Lung (tissue), 11 donors: ENCODE measurements at regions not wholly inside any gene's neighbourhood (a gene's known extent, or its start where the extent isn't known, plus 50 kb on each side); places are given as distances from the start of the nearest gene placed in this dataset.

Experiments used
- ATAC-seq: fragments of 200-7000 bp; cut with Tn5 transposase; one replicate; pipeline ENCODE4 v1.9.1; 2020; ENCODE audit warnings: moderate number of reproducible peaks; ENCODE audit not compliant: insufficient read depth, low FRiP score
- DNase-seq, 3 donors: peaks; one replicate each; pipeline ENCODE4 v3.0.0-alpha.2; 2013 to 2017
- H3K27ac ChIP-seq, 2 donors: one replicate each; pipeline ENCODE4 v1.5.1; 2013; ENCODE audit warnings: mild to moderate bottlenecking in 2 of 2, moderate library complexity in 2 of 2, control low read depth in 1 of 2, inconsistent platforms in 1 of 2, low read depth in 1 of 2, low read length in 1 of 2
- H3K27me3 ChIP-seq, 3 donors: one replicate each; pipeline ENCODE4 v1.5.1; 2013; ENCODE audit warnings: low read length in 2 of 3; ENCODE audit not compliant: control insufficient read depth in 3 of 3, insufficient read depth in 3 of 3
- H3K36me3 ChIP-seq, 4 donors: one replicate each; pipeline ENCODE4 v1.5.1; 2013; ENCODE audit warnings: low read length in 4 of 4, mild to moderate bottlenecking in 1 of 4, moderate library complexity in 1 of 4; ENCODE audit not compliant: control insufficient read depth in 4 of 4, insufficient read depth in 4 of 4
- H3K4me1 ChIP-seq, 5 donors: one replicate each; pipeline ENCODE4 v1.5.1; 2013; ENCODE audit warnings: low read length in 5 of 5, mild to moderate bottlenecking in 2 of 5, moderate library complexity in 1 of 5; ENCODE audit not compliant: control insufficient read depth in 5 of 5, insufficient read depth in 5 of 5
- H3K4me3 ChIP-seq: one replicate; pipeline ENCODE4 v1.5.1; 2013; ENCODE audit warnings: mild to moderate bottlenecking, control low read depth, moderate library complexity
- H3K9ac ChIP-seq, 2 donors: one replicate each; pipeline ENCODE4 v1.5.1; 2013; ENCODE audit warnings: low read length in 2 of 2, control low read depth in 1 of 2; ENCODE audit not compliant: insufficient read depth in 1 of 2
- H3K9me3 ChIP-seq, 4 donors: one replicate each; pipeline ENCODE4 v1.5.1; 2013; ENCODE audit warnings: low read length in 3 of 4, mild to moderate bottlenecking in 1 of 4, moderate library complexity in 1 of 4; ENCODE audit not compliant: control insufficient read depth in 4 of 4, insufficient read depth in 3 of 4
- CTCF ChIP-seq: IDR thresholded peaks from 2 replicates; pipeline ENCODE4 v1.5.1; 2012; ENCODE audit warnings: mild to moderate bottlenecking; ENCODE audit errors: control extremely low read depth, extremely low read depth
- WGBS, 2 donors: extraction: QIAGEN DNeasy Blood & Tissue Kit; methylation state at CpG; one replicate each; pipeline ENCODE4 v1.1.7; 2013; 5-methylcytosine and 5-hydroxymethylcytosine counted together
- donor health status: control.
- donor health status: control.
- donor health status: Bipolar disorder and iron deficiency.
- donor health status: healthy.
- donor health status: DM: yes; HTN: yes; CAD: no.

DNA sequence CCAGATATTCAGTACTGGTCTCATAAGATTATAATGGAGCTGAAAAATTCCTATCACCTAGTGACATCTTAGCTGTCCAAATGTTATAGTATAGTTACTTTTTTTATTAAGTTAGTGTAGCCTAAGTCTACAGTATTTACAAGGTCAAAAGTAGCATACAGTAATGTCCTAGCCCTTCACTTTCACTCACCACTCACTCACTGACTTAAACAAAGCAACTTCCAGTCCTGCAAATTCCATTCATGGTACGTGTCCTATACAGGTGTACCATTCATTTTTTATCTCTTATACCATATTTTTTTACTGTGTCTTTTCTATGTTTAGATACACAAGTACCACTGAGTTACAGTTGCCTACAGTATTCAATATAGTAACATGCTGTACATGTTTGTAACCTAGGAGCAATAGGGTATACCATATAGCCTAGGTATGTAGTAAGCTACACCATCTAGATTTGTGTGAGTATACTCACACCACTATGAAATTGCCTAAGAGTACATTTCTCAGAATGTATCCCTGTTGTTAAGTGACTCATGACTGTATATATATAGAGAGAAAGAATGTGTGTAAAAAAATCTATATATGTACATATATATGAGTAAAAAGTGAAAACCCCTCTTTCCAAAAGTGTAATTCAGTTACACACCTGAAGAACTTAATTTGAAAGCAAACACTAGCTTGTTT is 234.8 kb upstream of the WWC1 start:
- WGBS, 2 donors = 89 to 93% methylated on average over 1 of the region's 1 CpG
- ATAC-seq (no peak), DNase-seq (no peak)
- Histone ChIP-seq H3K9me3 (no peaks in the 10 kb centered on the region), H3K36me3 (peaks cover 0 to 2% (median 0%) of the 10 kb centered on the region in 4 donors), H3K27me3 (no peaks in the 10 kb centered on the region), H3K4me3 (no peak overlapping the region), H3K4me1 (peaks cover 0 to 65% (median 6%) of the 10 kb centered on the region in 5 donors), H3K9ac (no peak overlapping the region), H3K27ac (no peak overlapping the region)
- TF ChIP-seq CTCF = no peak

DNA sequence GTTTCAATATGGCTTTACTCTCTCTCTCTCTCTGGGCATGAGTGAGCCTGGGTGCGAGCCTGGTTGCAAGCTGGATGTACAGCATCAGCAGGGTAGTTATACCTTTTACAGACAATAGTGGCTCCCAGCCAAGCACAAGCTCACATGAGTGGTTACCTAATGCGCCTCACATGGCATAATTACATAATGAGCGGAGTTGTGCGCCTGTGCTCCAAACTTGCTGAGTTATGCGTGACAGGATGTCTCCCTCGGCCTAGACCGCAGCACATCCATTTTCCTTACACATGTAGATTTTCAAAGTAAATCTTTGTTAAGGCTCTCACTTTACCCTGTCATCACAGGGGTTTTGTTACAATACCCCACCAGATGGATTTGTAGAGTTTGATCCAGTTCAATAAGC is 233.5 kb upstream of the WWC1 start:
- TF ChIP-seq CTCF = no peak
- no peak overlapping the region for H3K4me3 ChIP-seq
- peaks cover 0 to 71% (median 6%) of the 10 kb centered on the region in 5 donors for H3K4me1 ChIP-seq
- H3K9ac ChIP-seq = no peak overlapping the region
- no peaks in the 10 kb centered on the region for H3K9me3 ChIP-seq
- peak overlapping the region in 1 of 2 donors; percentile 13 for H3K27ac ChIP-seq
- peaks cover 0 to 2% (median 0%) of the 10 kb centered on the region in 4 donors for H3K36me3 ChIP-seq
- no peaks in the 10 kb centered on the region for H3K27me3 ChIP-seq
- WGBS, 2 donors = 90% methylated on average over 7 of the region's 7 CpGs
- peak in 1 of 3 donors; percentile 40 for DNase-seq
- ATAC-seq = no peak

DNA sequence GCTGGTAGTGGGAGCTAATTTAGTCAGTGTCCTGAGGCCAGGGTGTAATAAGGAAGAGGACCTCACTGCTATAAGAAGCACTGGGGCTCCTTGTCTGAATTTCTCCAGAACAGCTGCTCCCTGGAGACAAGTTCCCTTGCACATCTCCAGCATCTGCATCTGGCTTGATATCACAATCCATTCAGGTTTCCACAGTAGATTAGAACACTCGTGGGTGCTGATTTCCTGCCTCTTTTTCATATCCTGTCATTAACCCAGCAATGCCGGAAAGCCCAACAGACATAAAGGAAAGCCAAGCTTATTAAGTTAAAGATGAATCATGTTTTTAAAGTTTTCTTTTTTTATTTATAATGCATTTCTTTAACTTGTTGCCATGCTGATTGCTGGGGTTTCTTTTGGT is 232.3 kb upstream of the WWC1 start:
- Histone ChIP-seq H3K4me1 (peaks cover 0 to 61% (median 8%) of the 10 kb centered on the region in 5 donors), H3K27me3 (no peaks in the 10 kb centered on the region), H3K4me3 (no peak overlapping the region), H3K9ac (no peak overlapping the region), H3K36me3 (peaks cover 0 to 2% (median 0%) of the 10 kb centered on the region in 4 donors), H3K9me3 (no peaks in the 10 kb centered on the region), H3K27ac (no peak overlapping the region)
- WGBS, 2 donors = 20 to 26% methylated on average over 2 of the region's 2 CpGs
- ATAC-seq (no peak), DNase-seq (no peak)
- no peak for TF ChIP-seq CTCF
